ENCODE measurements at regions not wholly inside any gene's neighbourhood (a gene's known extent, or its start where the extent isn't known, plus 50 kb on each side); places are given as distances from the start of the nearest gene placed in this dataset.

DNA sequence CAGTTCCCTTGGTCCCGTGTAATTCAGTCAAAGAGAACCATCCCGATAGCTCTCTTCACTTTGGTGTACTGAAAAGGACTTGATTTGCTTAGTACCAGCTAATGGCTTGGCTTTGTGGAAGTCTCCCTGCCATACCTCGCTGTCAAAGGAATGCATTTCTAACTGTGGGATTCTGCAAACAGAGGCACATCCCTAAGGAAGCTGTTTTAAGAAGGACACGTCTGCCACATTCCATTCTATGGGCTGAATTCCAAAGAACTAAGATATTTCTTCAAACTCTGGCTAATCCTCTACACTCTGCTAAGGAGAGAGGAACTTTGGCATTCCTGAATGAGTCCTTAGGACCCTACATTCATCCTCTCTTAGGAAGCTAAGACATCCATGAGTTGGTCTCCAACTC lies 327.9 kb downstream of the SFMBT2 start:
- TF ChIP-seq, protein P1, sequence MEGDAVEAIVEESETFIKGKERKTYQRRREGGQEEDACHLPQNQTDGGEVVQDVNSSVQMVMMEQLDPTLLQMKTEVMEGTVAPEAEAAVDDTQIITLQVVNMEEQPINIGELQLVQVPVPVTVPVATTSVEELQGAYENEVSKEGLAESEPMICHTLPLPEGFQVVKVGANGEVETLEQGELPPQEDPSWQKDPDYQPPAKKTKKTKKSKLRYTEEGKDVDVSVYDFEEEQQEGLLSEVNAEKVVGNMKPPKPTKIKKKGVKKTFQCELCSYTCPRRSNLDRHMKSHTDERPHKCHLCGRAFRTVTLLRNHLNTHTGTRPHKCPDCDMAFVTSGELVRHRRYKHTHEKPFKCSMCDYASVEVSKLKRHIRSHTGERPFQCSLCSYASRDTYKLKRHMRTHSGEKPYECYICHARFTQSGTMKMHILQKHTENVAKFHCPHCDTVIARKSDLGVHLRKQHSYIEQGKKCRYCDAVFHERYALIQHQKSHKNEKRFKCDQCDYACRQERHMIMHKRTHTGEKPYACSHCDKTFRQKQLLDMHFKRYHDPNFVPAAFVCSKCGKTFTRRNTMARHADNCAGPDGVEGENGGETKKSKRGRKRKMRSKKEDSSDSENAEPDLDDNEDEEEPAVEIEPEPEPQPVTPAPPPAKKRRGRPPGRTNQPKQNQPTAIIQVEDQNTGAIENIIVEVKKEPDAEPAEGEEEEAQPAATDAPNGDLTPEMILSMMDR (conservative IDR thresholded peaks at IDR 0.05; ENCODE audit: low read depth, low read length) = no peak
- TF ChIP-seq EZH2 (IDR thresholded peaks at IDR 0.05; ENCODE audit: low read length, unreplicated experiment) (no peak), EZH2phosphoT487 (IDR thresholded peaks at IDR 0.05; ENCODE audit: borderline replicate concordance, low read length) (no peak)
